IPS DF 4.7 (cell line): ENCODE measurements at regions not wholly inside any gene's neighbourhood (a gene's known extent, or its start where the extent isn't known, plus 50 kb on each side); places are given as distances from the start of the nearest gene placed in this dataset.

Source experiments
- DNase-seq: peaks from one replicate; pipeline ENCODE4 v3.0.0-alpha.2; 2013; ENCODE audit warnings: low spot score; ENCODE audit errors: extremely low read depth

DNA sequence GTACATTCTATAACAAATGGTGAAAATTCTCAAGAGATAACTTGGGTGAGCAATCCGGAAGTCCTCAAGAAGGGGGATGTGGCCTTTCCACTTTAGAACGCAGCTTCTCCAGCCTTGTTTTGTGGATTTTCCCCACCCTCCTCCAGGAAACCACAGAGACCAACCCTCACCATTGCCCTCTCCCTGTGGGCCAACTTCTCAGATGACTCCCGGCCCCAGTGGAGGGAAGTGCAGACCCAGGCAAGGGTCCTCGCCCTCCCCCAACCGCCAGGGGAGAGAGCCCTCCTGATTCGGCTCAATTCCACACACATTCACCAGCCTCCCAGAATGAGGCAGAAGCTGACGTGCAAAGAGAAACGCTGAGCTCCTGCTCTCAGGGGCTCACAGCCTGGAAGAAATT, 277.2 kb downstream of the EIPR1 start:
- no peak for DNase-seq

- no peak for DNase-seq
Measured at GRCh38 chr2:3099860-3100234, 277.8 kb downstream of the EIPR1 start.

- DNase-seq = no peak
Measured at GRCh38 chr2:3099145-3099859, 278.3 kb downstream of the EIPR1 start.

DNA sequence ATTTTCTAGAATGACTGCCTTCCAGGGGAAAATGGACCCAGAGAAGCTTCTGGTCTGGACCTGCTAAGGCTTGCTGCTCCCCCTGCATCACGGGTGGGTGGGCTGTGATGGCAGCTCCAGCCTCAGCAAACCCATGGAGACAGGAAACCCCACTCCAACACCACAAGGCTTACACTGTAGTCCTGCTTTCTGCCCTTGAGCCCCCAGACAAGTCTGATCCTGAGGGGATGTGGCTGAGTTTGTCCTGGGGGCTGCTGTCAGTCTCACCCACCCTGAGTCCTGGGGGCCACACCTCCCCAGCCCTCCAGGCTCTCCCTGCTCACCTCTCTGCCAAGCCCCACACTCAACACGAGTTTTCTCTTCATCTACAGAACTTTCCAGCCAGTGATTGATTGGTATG, 279.4 kb downstream of the EIPR1 start:
- DNase-seq = no peak

GRCh38 chr2:3097804-3098203, 279.8 kb downstream of the EIPR1 start:
- DNase-seq = no peak

GRCh38 chr2:3094999-3095958, 282.3 kb downstream of the EIPR1 start:
- DNase-seq = no peak

- DNase-seq = no peak
Measured at GRCh38 chr2:3094318-3094717, 283.3 kb downstream of the EIPR1 start.

DNA sequence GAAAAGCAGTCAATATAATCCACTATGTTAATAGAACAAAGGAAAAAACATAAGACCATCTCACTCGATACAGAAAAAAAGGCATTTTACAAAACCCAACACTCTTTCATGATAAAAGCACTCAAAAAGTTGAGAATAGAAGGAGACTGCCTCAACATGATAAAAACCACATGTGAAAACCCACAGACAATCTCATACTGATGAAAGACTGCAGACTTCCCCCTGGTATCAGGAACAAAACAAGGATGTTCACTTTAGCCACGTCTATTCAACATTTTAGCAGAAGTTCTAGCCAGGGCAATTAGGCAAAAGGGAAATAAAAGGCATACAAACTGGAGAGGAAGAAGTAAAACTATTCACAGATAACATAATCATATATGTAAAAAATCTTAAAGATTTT, 285.9 kb downstream of the EIPR1 start:
- DNase-seq = no peak

DNA sequence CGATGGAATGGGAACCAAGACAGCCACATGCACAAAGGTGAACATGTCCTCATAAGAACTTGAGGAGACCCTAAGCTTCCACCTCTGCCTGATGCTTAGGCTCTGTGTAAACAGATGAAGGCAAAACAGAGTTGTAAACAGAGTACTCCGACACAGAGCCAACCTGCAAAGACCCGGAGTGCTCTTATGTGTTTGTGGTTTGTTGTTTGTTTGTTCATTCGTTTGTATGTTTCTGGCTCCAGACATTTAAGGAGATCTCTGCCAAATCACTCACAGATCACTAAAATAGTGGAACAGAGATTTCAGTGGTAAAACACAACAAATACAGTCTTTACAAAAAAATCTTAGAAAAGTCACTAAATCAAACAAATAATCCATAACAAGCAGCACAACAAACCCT, 294.9 kb downstream of the EIPR1 start:
- no peak for DNase-seq

DNA sequence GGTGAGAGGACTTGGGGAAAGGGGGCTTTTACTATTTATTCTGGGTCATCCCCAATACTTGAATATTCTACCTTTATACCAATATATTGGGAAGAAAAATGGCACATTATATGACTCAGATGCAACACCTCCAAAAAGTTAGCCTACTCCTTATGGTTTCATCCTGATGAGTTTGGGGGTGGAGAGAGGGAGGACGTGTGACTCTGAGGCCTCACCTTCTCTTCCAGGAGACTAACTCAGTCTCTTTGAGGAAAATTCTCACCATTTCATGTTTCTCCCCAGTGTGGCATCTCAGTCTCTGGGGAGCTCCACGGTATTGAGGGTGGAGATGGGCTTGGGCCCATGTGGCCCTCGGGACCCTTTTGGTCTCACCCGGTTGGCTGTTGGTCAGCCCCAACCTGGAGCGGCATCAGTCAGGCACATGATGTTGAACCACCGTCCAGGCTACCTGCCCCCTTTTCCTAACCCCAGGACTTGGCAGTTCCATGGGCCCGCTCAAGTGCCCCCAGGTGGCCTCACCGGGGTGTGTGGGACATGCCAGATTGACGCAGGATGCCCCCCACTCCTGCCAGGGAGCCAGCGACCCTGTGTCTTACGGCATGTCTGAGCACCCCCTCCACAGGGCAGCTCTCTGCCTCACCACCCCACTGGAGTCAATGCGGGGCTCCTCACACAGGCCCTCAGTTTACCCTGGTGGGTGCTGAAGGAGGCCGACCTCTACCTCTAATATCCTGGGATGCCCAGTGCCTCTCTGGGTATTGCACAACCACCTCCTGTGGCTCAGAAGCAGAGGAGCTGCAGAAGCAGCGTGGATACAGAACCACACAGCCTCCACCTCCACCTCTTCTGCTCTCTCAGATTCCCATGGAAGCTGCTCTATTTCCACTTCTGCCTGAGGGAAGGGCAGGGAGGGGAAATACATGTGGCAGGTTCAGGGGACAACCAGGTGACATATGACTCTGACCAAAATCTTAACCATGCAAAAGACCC, 297.4 kb downstream of the EIPR1 start:
- no peak for DNase-seq

DNA sequence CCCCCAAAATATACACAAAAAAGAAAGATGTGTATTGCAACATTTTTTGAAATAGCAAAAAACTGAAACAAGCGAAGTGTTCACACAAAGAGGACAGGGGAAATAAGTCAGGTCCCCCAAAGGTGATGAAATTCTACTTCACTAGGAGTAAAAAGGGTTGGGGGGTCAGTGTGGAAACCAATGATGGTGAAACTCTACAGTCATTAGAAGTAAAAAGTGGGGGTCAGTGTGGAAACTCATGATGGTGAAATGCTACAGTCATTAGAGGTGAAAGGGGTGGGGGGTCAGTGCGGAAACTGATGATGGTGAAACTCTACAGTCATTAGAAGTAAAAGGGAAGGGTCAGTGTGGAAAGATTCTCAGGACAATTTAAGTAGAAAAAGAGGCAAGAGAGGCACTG, 298.2 kb downstream of the EIPR1 start:
- DNase-seq = no peak

DNA sequence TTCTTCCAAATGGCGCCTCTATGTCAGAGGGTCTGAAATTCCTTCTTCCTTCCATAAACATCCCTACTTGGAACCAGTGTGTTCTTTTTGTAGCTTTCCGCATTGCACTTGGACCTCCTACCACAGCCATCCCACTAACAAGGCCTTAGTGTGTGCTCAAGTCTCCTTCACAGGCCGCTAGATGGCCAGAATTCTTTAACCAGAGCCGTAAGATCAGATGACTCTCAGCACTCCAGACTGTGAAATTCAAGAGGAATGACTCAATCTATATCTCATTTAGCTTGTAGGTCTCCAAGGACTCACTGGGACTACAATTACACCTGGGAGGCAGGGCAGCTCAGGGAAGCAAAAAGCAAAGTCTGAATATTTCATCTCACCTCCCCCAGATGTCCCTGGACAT, 298.9 kb downstream of the EIPR1 start:
- no peak for DNase-seq

- DNase-seq = no peak
Measured at GRCh38 chr2:3076848-3077642, 300.6 kb downstream of the EIPR1 start.

DNA sequence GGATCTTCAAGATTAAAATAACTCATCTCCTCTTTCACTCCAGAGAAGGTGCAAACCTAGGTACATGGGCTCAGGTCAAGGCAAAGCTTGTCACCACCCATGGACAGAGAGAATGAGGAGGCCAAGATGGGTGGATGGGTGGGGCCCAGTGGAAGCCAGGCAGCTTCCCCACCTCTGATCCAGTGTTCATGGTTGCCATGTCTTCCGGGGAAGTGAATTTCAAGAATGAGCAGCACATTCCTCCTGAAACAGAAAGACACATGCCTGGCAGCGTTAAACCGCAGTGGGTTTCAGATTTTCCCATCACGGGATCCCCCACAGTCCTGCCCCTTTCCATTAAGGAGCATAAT, 301.7 kb downstream of the EIPR1 start:
- DNase-seq = no peak

GRCh38 chr2:3075316-3075990, 302.2 kb downstream of the EIPR1 start:
- DNase-seq = no peak

DNA sequence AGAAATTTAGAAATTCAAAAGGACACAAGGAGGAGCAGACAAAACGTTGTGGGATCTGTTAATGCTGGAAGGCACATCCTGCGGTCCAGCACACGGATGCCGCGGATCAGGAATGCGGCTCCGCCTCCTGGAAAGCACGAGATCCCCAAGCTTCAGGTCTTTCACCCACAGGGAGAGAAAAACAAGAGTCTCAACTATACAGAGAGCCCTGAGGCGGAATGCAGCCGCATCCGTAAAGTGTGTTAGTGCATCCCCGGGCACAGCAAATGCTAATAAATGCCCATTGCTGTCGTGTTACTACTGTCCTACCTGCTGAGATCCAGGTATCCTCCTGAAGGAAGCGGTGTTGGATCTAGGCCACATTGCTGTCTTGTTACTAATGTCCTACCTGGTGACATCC, 303.9 kb downstream of the EIPR1 start:
- no peak for DNase-seq

- no peak for DNase-seq
Measured at GRCh38 chr2:3073041-3073595, 304.5 kb downstream of the EIPR1 start.

- DNase-seq = no peak
Measured at GRCh38 chr2:3071685-3072263, 305.8 kb downstream of the EIPR1 start.

DNA sequence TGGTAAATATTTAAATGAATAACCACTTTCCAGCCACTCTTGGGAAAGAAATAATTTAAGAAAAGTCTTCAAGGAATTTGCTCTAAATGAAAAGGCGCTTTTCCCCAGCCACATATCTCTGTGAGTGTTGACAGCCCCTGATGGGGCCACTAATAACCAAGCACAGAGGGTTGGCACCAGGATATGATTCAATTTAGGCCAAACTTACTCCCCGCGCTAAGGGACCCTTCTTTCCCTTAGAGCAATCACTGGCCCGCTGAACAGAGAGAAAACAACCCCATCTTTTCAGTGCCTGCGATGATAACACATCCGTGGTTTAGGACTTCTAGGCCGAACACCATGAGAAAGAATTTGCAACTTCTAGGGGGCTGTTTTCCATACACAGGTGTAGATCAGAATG, 310.8 kb downstream of the EIPR1 start:
- DNase-seq = no peak

GRCh38 chr2:3065928-3066327, 311.7 kb downstream of the EIPR1 start:
- no peak for DNase-seq
